NCI-H2107 treated with DMSO at 0.1 percent for 48 hours (cell line): ENCODE measurements at regions not wholly inside any gene's neighbourhood (a gene's known extent, or its start where the extent isn't known, plus 50 kb on each side); places are given as distances from the start of the nearest gene placed in this dataset.
"Not testable (repeated sequence)": the region's sequence is repeated elsewhere in the genome, so short reads cannot be mapped to it uniquely, and the experiment has no call there.

Experiments used
- DNase-seq: peaks from one replicate; lab custom pipeline; 2025; ENCODE audit not compliant: unreplicated experiment; lab: John Stamatoyannopoulos, UW

DNA sequence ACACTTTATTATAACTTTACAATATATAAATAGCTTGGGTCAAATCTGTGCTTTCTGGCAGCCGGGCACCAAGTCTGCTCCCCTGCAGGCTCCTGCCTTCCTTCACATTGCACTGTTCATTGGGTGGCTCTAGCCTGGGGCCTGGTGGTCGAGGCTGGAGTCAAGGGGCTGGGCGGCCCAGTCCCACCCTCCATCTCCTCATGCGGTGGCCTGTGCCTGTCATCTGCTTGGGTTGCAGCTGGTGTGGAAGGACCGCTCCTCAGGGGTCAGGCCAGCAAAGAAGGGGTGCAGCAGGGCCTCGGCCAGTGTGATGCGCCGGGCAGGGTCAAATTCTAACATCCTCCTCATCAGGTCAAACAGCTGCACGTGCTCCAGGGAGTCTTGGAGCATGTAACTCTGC is 106.7 kb upstream of the SLC24A2 start:
- not testable (repeated sequence) for DNase-seq

DNA sequence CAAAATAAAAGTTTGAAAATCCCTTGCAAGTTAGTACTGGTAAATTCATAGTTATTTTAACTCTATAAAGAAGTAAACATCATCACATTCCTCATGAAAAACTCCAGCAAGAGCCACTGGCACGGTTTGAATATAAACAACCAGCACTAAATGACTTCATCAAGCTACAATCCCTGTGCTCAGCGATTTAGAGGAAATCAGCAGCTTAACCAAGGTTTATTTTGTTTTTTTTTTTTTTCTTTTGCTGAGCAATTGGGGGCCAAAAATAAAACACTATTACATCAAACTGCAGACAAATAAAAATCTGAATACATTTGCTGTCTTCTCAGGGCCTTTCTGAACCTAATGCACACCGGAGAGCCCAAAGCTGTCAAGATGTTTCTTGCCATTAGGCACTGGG is 106.2 kb upstream of the SLC24A2 start:
- DNase-seq: no peak

DNA sequence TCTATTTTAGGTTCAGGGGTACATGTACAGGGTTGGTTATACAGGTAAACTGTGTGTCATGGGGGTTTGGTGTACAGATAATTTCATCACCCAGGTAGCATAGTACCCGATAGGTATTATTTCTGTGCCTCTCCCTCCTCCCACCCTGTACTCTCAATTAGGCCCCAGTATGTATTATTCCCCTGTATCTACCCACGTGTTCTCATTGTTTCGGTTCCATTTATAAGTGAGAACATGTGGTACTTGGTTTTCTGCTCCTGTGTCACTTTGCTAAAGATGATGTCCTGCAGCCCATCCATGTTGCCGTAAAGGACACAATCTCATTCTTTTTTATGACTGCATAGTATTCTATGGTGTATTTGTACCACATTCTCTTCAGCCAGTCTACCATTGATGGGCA is 96.8 kb upstream of the SLC24A2 start:
- DNase-seq: no peak

DNA sequence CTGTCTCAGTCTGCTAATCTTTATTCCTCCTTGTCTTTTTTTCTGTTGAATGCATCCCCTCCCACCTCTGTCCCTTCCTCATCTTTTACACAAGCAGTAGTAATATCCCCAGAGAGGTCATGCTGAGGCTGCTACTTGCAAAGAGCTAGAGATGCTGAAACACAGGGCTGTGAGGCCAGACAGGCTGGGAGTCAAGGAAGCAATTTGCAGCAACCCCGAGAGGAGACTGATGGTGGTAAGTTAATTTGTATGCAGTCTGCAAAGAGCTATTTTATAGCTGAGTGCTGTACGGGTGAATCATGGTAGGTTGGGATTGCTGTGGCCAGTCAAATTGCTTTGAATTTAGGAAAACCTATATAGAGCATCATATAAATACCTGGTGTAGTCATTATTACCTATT is 90.2 kb upstream of the SLC24A2 start:
- DNase-seq: no peak

DNA sequence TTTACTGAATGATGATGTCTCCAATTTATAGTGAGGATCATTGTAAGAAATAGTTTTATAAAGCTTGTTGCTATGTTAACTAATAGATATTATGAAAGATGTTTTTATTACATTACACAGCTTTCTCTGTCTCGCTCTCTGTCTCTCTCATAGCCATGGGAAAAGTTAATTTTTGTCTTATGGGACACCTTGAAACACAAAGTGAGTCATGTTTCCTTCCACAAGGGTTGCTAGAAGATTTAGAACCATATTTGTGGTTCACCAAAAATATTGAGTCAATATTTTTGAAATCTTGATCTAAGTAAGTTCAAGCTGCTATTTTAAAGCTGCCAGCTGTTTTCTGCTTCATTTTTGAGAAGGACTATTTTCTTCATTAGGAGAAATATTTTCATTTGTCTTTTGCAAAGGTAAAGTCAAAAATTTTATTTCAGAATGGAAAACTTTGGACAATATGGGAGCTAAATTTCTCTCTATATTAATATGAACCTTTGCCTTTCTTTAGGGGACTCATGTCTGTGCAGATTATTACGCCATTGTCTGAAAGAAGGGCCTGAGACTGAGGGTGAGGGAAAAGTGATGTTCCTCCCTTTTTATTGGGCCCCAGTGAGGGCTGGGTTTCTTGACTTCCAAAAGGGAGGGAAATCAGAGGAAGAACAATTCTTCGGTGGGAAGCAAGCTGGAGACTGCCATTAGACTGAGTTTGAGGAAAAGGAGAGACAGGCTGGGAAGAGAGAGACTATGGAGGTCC is 87.9 kb upstream of the SLC24A2 start:
- no peak for DNase-seq

DNA sequence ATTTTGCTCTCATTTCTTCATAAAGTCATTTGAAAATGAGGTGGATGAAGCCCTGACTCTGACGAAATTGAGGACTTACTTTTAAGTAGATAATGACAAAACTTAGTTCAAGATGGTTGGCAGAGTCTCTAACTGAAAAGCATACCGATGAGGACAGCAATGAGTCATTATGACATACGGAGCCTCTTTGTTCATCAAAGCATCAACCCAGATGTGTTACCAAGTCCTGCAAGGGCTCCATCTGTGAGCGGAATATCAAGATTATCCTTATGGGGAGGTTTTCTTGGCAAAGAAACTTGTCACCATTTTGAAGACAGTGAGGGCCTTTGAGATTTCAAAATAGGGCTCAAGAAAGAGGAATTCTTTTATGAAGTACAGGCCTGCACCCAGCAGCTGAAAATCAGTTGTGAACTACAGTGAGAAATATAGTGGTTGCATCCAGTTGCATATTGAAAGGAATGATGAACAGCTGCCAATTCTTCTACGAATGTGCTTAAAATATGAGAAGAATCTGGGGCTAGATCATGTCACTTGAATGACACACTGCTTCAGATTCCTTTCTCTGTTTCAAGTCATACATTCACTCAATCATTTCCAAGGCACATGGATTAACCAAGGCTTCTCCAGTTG is 86.6 kb upstream of the SLC24A2 start:
- no peak for DNase-seq

DNA sequence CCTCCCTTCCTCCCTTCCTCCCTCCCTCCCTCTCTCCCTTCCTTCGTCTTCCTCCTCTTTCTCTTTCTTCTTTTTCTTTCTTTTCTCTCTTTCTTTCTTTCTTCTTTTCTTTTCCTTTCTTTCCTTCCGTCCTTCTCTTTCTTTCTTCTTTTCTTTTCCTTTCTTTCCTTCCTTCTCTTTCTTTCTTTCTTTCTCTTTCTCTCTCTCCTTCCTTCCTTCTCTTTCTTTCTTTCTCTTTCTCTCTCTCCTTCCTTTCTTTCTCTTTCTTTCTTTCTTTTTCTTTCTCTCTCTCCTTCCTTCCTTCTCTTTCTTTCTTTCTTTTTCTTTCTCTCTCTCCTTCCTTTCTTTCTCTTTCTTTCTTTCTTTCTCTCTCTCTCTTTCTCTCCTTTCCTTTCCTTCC is 84.4 kb upstream of the SLC24A2 start:
- DNase-seq: not testable (repeated sequence)

DNA sequence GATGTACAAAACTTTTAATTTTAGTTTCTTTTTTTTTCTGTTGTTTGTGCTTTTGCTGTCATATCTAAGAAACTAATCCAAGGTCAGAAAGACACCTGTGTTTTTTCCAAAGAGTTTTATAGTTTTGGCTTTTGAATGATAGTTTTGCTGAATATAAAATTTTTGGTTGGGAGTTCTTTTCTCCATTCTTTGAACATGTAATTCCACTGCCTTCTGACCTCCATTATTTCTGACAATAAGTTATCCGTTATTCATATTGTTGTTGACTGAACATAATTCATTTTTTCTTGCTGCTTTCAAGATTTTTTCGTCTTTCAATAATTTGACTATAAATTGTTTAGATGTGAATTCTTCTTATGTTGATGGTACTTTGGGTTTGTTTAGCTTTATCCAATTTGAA is 82.2 kb upstream of the SLC24A2 start:
- no peak for DNase-seq

DNA sequence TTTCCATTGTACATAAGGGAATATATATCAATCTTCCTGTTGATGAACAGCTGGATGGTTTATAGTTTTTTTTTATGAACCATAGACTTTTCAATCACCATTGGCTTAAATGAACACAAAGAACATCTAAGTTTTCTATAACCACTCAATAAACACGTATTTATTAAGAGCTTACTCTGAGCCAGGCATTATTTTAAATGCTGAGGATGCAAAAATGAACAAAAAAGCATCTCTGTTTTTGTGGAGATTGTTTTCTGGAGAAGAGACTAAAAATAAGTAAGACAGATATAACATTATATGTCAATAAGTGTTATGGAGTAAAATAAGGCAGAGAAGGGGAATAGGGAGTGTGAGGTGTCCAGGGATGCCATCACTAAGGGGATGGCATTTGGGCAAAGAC is 52.1 kb upstream of the SLC24A2 start:
- no peak for DNase-seq
